ENCODE measurements at regions not wholly inside any gene's neighbourhood (a gene's known extent, or its start where the extent isn't known, plus 50 kb on each side); places are given as distances from the start of the nearest gene placed in this dataset.

DNA sequence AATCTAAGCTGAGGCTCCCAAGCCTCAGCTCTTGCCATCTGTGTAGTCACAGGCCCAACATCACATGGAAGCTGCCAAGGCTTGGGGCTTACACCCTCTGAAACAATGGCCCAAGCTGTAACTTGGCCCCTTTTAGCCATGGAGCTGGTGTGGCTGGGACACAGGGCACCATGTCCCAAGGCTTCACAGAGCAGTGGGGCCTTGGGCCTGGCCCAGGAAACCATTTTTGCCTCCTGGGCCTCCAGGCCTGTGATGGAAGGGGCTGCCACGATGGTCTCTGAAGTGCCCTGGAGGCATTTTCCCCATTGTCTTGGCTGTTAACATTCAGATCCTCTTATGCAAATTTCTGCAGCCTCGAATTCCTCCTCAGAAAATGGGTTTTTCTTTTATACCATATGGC is 952.3 kb upstream of the GOT2 start:
- peaks cover 14% of the 10 kb centered on the region for H3K36me3 Mint-ChIP-seq (ENCODE audit: unreplicated experiment)
- TF ChIP-seq, protein P1, sequence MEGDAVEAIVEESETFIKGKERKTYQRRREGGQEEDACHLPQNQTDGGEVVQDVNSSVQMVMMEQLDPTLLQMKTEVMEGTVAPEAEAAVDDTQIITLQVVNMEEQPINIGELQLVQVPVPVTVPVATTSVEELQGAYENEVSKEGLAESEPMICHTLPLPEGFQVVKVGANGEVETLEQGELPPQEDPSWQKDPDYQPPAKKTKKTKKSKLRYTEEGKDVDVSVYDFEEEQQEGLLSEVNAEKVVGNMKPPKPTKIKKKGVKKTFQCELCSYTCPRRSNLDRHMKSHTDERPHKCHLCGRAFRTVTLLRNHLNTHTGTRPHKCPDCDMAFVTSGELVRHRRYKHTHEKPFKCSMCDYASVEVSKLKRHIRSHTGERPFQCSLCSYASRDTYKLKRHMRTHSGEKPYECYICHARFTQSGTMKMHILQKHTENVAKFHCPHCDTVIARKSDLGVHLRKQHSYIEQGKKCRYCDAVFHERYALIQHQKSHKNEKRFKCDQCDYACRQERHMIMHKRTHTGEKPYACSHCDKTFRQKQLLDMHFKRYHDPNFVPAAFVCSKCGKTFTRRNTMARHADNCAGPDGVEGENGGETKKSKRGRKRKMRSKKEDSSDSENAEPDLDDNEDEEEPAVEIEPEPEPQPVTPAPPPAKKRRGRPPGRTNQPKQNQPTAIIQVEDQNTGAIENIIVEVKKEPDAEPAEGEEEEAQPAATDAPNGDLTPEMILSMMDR (IDR thresholded peaks at IDR 0.05; ENCODE audit: partially characterized antibody, unreplicated experiment), result no peak
- H3K27me3 Mint-ChIP-seq (ENCODE audit: unreplicated experiment), result peaks cover 2% of the 10 kb centered on the region
- H3K4me3 Mint-ChIP-seq (ENCODE audit: unreplicated experiment), result no peak overlapping the region
- no peak overlapping the region for H3K27ac Mint-ChIP-seq (ENCODE audit: unreplicated experiment)
- DNase-seq, result no peak
- H3K4me1 Mint-ChIP-seq (ENCODE audit: low read depth, unreplicated experiment), result peaks cover 22% of the 10 kb centered on the region
- H3K9me3 Mint-ChIP-seq (ENCODE audit: unreplicated experiment), result peaks cover 7% of the 10 kb centered on the region

DNA sequence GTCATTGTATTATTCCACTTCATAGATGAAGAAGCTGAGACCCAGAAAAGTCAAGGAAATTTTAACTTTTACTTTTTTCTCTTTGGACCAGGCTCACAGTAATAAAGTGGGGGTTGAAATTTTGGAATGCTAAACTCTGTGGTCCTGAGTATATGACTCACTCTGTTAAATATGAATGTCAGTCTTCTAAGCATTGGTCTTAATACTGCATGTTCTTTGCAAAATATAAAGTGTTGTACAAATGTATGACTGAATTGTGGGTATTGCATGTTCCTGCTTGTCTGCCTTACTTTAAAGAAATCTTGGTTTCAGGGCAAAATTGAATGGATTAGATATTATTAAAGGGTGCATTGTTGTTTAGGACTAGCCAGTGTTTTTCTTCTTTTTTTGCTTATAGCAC is 950.8 kb upstream of the GOT2 start:
- TF ChIP-seq, protein P1 (IDR thresholded peaks at IDR 0.05; ENCODE audit: partially characterized antibody, unreplicated experiment), result no peak
- peaks cover 14% of the 10 kb centered on the region for H3K36me3 Mint-ChIP-seq (ENCODE audit: unreplicated experiment)
- H3K27ac Mint-ChIP-seq (ENCODE audit: unreplicated experiment), result no peak overlapping the region
- peaks cover 13% of the 10 kb centered on the region for H3K4me1 Mint-ChIP-seq (ENCODE audit: low read depth, unreplicated experiment)
- DNase-seq, result no peak
- H3K9me3 Mint-ChIP-seq (ENCODE audit: unreplicated experiment), result peaks cover 4% of the 10 kb centered on the region
- no peak overlapping the region for H3K4me3 Mint-ChIP-seq (ENCODE audit: unreplicated experiment)
- H3K27me3 Mint-ChIP-seq (ENCODE audit: unreplicated experiment), result peaks cover 2% of the 10 kb centered on the region

DNA sequence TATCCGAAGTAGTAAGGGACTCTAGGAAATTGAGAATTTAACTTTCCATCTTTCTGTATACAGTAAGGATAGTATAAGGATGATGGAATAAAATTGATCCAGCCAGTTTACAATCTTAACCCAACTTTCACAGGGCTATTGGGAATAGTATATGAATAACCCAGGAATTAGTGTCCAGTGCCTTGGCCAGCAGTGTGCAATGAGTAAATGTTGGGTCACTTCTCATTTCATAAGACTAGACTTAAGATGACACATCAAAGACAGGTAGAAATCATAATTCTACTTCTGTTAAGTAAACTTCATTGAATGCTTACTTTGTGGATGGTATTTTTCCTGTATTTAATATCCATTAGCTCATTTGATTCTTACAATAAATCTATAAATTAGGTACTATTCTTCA is 949.6 kb upstream of the GOT2 start:
- TF ChIP-seq, protein P1 (IDR thresholded peaks at IDR 0.05; ENCODE audit: partially characterized antibody, unreplicated experiment), result no peak
- no peak overlapping the region for H3K4me3 Mint-ChIP-seq (ENCODE audit: unreplicated experiment)
- H3K27ac Mint-ChIP-seq (ENCODE audit: unreplicated experiment), result no peak overlapping the region
- H3K27me3 Mint-ChIP-seq (ENCODE audit: unreplicated experiment), result peaks cover 2% of the 10 kb centered on the region
- no peak for DNase-seq
- peaks cover 3% of the 10 kb centered on the region for H3K4me1 Mint-ChIP-seq (ENCODE audit: low read depth, unreplicated experiment)
- H3K36me3 Mint-ChIP-seq (ENCODE audit: unreplicated experiment), result peaks cover 14% of the 10 kb centered on the region
- H3K9me3 Mint-ChIP-seq (ENCODE audit: unreplicated experiment), result peaks cover 4% of the 10 kb centered on the region

DNA sequence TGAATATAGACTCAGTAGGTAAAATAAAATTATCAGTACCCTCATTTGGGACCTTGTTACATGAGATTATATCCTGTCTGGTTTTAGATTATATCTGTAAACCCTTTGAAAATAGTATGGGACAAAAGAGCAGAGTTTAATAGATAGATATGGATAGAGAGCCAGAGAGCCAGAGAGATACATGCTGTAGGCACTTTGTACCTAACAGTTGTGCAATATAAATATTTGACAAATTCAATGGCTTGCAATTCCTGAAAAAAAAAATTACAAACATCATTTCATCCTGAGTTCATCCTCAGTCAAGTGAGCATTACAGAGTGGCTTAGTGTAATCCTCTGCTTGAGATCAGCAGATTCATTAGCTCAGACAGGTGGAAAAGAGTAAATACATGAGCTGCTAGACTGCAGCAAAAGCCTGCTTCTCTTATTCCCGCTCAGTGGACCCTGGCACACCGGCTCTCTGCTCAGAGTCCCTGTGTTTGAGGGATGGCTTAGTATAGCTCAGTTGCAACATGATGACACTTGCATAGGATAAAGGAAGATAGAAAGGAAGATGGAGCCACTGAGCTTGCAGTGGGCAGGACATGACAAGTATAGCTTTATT is 931.6 kb upstream of the GOT2 start:
- Mint-ChIP-seq H3K27ac (ENCODE audit: unreplicated experiment) (no peak overlapping the region), H3K4me3 (ENCODE audit: unreplicated experiment) (no peak overlapping the region), H3K36me3 (ENCODE audit: unreplicated experiment) (no peaks in the 10 kb centered on the region), H3K4me1 (ENCODE audit: low read depth, unreplicated experiment) (no peaks in the 10 kb centered on the region), H3K9me3 (ENCODE audit: unreplicated experiment) (no peaks in the 10 kb centered on the region), H3K27me3 (ENCODE audit: unreplicated experiment) (no peaks in the 10 kb centered on the region)
- TF ChIP-seq, protein P1 (IDR thresholded peaks at IDR 0.05; ENCODE audit: partially characterized antibody, unreplicated experiment), result no peak
- no peak for DNase-seq

DNA sequence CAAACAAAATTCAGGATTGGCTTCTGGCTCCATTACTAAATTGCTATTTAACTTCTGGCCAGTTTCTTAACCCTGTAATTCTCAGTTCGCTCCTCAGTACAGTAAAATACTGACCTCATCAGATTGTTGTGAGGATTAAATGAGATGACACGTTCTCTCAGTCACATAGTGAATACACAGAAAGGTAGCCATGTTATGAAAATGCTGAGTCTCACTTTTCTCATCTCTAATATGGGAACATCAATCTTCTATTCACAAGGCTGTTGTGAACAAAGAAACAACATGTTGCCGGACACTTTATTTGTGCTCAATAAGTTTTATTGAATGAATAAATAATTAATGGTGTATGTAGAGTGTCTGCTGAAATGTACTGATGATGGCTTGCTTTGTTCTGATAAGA is 924.5 kb upstream of the GOT2 start:
- no peaks in the 10 kb centered on the region for H3K9me3 Mint-ChIP-seq (ENCODE audit: unreplicated experiment)
- H3K36me3 Mint-ChIP-seq (ENCODE audit: unreplicated experiment), result no peaks in the 10 kb centered on the region
- H3K27ac Mint-ChIP-seq (ENCODE audit: unreplicated experiment), result no peak overlapping the region
- TF ChIP-seq, protein P1 (IDR thresholded peaks at IDR 0.05; ENCODE audit: partially characterized antibody, unreplicated experiment), result no peak
- no peak for DNase-seq
- no peak overlapping the region for H3K4me3 Mint-ChIP-seq (ENCODE audit: unreplicated experiment)
- H3K4me1 Mint-ChIP-seq (ENCODE audit: low read depth, unreplicated experiment), result no peaks in the 10 kb centered on the region
- no peaks in the 10 kb centered on the region for H3K27me3 Mint-ChIP-seq (ENCODE audit: unreplicated experiment)

All from glutamatergic neuron (in vitro differentiated cells).